HG03432 (cell line): ENCODE measurements at regions not wholly inside any gene's neighbourhood (a gene's known extent, or its start where the extent isn't known, plus 50 kb on each side); places are given as distances from the start of the nearest gene placed in this dataset.
"Not testable (repeated sequence)": the region's sequence is repeated elsewhere in the genome, so short reads cannot be mapped to it uniquely, and the experiment has no call there.

Experiments used
- ATAC-seq: cut with Tn5 transposase; IDR thresholded peaks from one replicate; pipeline ENCODE4 v1.9.1; 2021; ENCODE audit warnings: mild to moderate bottlenecking, moderate library complexity; ENCODE audit not compliant: unreplicated experiment

DNA sequence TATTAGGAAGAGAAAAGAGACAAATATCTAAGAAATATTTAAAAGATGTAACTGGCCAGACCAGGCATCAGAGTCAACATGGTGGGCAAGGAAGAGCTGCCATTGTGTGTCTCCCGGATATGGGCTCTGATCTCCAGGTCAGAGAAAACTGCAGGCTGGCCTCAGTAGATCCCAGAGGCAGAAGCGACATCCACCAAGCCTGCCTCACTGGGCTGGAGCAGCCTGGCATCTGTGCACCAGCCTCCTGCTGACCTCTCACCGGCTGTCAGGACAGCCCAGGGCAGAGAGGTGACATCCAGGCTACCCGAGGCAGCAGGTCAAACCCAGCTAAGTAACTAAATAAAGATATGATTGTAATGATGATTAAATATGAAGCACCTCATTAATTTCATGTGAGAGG is 162.8 kb upstream of the TNRC6C start:
- no peak for ATAC-seq

DNA sequence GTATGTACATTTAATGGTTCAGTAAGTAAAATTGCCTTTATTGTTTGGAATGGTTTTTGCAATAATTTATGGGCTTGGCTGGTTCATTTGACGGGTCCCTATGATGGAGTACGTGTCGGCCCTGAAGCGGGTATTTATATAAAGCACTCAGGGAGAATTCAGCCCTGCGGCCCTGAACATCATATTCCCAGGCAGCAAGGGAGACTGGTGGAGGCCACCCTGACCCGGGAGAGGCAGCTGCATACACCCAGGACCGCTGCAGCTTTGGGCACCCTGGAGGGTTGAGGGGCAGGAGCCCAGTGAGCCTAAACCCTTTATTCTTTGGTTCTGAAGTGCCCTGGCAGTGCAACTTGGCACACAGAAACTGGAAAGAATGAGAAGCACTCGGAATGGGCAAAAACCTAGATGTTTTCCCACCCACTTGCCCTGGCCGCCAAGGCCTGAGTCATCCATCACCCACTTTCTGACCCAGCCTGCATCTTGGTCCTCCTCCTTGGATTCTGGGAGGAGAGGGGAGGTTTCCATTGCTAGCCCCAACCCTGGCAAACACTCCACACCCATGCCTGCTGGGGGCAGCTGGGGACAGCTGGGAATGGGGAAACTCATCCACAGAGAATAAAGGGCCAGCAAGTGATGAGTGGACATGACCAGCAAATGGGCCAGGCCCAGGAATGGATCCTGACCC is 162.2 kb upstream of the TNRC6C start:
- no peak for ATAC-seq

DNA sequence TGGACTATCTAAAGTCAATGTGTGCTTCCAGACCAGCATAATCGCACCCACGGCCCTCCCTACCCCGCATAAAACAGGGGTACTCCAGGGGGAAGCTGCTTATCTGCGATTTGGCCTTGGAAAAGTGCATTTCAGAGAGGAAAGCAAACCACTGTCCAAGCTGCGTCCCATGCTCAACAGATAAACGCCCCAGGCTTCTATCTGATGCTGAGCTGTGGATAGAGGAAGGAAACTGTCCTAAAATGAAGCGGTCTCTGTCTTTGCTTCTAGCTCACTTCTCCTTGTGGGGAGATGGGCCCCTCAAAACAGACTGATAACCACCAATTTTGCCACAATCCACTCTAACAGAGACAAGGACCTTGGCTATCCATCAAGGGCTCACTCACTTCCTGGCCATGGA is 160.5 kb upstream of the TNRC6C start:
- ATAC-seq = no peak

DNA sequence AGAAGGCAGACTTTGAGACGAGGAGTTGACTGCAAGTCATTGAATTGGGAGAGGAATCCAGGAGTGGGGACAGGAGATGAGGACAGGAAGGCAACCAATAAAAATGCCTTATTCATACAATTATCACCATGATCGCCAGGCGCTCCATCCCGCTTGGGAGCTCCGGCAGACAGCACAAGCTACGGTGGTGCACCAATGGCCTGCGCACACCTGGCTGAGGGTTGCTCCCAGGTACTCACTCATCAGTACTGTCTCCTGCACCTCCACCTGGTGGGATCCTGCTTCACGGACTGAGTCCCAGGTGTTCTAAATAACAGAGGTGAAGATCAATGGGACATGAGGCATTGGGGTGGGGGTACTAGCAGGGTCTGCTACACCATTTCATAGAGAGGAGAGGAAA is 160.0 kb upstream of the TNRC6C start:
- ATAC-seq = no peak

DNA sequence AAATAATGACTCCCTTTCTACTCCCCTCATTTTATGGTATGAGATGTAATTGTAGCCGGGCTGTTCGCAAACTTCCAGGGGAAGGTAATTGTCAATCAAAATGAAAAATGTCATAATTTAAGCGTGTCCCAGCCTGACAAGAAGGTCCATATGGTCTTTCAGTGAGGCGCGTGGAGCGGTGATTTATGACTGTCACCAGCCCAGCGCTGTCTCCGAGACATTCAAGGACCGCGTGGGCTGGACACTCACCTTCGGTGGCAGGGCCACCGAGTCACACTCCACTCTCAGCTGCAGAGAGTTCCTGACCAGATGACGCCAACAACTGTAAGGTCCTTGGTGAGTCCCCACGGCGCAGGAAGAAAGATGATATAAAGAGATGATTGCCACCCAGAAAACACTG is 157.7 kb upstream of the TNRC6C start:
- no peak for ATAC-seq

DNA sequence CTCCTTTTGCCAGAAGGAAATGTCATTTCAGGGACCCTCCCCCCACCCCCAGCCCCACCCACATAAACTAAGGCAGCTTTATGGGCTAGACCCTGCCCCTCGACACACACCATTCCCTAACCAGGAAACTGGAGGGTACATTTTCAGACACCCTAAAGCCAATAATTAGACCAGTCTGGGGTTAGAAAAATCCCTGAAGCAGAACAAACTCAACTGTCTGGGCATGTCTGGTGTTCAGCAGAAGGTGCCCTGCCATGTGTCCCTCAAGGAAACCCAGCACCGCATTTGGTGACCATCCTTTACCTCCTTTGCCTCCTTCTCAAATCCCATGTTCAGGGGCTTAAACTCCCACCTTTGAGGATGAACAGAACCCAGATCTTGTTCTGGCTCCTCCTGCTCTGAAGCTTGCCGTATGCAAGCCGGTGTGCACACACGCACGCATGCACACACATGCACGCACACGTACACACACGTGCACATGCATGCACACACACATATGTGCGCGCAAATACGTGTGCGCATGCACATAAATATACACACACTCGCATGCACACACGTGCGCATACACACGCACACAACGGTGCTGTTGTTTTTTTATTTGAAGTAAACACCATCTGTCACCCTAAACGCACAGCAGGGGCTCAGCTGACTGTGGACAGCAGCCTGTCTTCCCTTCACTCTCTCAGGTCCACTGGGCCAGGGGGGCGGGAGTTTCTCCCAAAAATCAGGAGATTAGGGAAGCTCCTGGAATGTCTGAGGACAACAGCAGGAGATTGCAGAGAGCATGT is 156.8 kb upstream of the TNRC6C start:
- ATAC-seq = no peak

DNA sequence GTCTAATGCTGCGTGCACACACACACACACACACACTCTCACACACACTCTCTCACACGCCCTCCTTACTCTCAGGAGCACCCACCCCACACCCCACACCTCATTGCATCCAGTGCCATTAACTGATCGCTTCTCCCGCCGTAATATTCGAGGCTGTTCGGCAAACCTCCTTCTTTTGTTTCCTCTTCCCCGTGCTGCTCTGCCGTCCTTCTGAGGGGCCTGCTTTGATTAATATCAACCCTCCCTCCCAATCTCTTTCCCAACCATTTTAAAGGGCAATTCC is 156.2 kb upstream of the TNRC6C start:
- no peak for ATAC-seq

DNA sequence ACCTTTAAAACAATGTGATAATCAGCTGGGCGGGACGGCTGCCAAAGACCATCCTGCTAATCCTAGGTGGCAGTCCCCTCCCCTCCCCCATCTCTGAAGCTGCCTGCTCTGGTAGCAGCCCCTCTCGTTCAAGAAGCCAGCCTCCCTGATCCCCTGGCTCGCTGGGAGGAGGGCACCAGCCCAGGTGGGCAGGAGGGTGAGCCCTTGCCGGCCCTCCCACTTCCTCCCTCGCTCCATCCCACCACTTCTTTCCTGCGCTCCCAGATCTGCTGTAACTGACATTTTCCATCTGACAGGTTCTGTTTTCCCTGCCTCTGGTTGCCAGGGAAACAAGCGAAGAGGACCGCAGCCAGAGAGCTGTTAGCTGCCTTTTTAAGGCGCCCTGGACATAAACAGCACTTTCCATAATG is 155.7 kb upstream of the TNRC6C start:
- ATAC-seq = no peak

DNA sequence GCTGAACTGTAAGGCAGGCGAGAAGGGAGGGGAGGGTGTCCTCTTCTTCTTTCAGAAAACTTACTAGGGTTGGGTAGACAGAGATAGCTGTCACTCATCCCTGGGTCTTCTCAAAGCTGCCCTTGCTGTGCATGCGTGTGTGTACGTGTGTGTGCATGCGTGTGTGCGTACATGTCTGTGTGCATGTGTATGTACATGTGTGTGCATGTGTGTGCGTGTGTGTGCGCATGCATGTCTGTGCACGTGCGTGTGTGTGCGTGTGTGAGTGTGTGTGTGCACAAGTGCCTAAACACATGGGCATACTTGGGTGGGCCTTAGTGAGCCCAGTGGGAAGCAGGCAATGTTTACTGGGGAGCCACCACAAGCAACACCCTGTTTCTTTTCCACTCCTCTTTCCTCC is 154.8 kb upstream of the TNRC6C start:
- no peak for ATAC-seq

DNA sequence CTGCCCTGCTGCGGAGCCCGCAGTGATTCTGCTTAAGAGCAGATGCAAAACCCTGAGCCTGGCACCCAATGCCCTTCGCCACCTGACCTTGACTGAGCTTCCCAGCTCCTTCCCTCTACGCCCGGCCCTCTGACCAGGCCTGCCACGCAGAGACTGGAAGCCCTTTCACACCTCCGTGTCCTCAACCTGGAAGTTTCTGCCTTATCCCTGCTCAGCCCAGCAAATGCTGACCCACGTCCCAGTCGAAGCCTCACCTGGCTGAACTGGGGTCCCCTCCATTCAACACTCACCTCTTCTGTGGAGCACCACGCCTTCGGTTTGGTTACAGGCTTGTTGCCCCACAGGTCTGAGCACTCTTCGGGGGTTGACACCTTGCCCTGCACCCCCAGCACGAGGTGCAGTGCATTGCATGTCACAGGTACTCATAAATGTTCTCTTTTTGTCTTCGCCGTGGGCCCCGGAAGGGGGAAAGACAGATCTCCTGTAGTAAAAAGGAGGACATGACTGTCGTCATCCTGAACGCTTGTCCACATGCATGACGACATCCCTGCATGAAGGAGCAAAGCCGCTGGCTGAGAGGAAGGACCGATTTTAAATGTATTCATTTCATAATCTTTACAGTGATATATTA is 153.6 kb upstream of the TNRC6C start:
- no peak for ATAC-seq

DNA sequence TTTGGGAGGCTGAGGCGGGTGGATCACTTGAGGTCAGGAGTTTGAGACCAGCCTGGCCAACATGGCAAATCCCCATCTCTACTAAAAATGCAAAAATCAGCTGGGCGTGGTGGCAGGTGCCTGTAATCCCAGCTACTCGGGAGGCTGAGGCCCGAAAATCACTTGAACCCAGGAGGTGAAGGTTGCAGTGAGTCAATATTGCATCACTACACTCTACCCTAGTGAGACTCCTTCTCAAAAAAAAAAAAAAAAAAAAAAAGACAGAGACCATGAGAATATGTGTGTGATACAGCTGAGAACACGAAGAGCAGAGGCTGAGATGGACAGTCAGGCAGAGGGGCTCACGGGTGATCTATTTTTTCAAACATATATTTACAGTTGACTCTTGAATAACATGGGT is 152.5 kb upstream of the TNRC6C start:
- not testable (repeated sequence) for ATAC-seq

DNA sequence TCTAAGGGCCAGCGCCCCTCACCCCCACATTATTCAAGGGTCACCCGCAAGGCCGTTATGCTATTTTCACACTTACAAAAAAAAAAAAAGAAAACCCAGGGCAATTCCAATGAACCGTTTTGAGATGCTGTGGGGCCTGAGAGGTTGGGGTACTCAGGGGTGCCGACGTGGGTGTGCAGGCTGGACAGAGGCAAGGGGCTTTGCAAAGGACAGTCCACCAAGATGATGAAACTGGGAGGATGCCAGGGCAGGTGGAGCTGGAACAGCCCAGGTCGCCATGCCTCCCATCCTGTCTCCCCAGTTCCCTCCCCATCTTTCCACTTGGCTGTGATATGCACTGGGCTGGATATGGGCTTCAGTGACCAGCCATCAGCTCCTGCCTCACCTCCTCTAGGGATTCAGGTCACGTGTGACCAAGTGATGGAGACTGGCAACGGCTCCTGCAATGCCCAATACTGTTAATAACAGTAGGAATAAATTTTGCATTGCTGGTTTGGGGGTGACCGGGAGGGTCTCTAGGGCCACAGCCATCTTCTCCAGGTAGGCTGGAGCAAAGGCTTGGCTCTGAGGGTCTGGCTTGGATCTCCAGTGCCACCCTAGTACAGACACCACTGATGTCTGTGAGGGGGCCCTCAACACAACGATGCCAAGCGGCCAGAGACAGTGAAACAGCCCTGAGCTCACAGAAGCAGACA is 151.3 kb upstream of the TNRC6C start:
- no peak for ATAC-seq

DNA sequence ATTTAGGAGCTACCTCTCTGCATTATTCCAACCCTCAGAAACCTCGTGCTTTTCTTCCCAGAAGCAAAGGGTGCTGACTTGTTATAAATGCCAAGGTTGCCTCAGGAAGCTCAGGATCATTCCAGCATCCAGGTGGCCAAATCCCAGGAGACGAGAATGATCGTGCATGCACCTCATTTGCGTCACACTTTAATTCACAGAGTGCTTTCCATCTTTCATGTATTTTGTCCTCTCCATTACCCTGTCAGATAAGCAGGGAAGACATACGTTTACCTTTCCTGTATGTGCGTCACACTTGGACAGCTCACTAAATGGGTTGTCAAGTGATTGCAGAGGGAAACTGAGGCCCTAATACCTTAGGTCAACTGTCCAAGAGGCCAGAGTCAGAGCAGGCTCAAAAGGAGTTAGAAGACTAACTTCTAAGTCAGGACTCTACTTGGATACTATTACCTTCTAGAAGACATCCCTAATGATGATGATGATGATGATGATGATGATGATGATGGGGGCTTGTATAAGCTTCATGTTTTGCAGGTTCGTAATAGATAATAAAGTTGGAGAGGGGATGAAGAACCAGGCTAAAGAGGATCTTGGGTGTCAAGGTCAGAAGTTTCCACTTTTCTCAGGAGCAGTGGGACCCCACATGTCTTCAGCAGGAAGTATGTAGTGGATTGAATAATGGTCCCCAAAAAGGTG is 150.6 kb upstream of the TNRC6C start:
- no peak for ATAC-seq

DNA sequence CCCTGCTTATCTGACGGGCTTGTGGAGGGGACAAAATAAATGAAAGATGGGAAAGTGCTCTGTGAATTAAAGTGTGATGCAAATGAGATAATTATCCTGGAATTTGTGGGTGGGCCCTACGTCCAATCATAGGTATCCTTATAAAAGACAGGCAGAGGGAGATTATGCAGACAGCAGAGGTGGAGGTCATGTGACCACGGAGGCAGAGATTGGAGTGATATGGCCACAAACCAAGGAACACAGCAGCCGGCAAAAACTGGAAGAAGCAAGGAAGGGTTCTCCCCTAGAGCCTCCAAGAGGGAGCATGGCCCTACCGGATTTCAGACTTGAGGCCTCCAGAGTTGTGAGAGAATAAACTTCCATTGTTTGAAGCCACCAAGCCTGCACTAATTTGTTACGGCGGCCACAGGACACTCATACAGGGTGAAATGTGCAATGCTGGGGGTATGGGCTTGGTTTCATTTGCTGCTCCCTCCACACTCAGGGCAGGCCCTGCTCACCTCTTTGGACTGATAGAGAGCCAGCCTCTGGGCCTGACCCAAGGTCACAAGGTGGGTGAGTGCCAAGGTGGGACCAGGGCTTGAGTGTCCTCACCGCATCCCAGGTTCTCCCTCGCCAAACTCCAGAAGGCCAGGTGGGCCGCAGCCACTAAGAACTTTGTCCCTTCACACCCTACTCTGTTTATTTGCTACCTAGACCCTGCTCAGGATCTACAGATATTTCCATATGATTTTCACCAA is 149.6 kb upstream of the TNRC6C start:
- no peak for ATAC-seq

DNA sequence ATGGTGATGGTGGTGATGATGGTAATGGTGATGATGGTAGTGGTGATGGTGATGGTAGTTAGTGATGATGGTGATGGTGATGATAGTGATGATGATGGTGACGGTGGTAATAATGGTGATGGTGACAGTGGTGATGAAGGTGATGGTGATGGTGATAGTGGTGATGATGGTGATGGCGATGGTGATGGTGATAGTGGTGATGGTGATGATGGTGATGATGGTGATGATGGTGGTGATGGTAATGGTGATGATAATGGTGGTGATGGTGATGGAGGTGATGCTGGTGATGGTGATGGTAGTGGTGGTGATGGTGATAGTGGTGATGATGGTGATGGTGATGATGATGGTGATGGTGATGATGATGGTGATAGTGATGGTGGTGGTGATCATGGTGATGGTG is 148.7 kb upstream of the TNRC6C start:
- no peak for ATAC-seq

DNA sequence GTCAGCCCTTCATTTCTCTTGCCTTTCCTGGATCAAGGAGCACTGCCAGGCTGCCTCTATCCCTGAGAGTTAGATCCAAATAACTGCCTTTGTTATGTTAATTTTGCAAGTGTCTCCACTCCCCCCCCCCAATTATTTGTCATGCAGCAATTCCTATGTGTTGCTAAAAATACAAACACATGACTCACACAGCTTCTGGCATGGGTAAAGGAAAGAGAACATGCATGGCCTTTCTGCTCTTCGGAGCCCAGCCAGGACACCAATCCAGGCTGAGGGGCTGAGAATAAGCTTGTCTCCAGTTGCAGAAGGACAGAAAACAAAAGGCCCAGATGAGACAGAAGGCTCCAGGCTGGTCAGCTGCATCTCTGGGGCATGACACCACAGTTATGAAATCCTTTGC is 148.0 kb upstream of the TNRC6C start:
- no peak for ATAC-seq

DNA sequence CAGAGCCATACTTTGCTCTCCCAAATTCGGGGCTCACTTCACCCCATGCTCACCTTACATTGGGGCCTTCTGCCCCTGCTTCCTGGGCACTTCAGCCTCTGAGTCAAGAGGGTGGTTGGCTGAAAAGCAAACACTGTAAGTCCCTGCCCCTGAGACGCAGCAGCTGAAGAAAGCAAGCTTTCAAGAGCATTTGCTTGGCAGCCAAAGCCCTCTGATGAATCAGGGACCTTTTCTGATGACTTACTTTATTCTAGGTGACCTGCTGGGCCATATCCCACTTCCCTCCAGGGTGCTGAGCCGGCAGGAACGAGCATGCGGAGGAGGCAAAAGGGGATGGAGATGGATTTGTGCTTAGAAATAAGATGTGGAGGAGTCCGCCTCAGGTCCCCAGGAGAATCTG is 147.0 kb upstream of the TNRC6C start:
- no peak for ATAC-seq

DNA sequence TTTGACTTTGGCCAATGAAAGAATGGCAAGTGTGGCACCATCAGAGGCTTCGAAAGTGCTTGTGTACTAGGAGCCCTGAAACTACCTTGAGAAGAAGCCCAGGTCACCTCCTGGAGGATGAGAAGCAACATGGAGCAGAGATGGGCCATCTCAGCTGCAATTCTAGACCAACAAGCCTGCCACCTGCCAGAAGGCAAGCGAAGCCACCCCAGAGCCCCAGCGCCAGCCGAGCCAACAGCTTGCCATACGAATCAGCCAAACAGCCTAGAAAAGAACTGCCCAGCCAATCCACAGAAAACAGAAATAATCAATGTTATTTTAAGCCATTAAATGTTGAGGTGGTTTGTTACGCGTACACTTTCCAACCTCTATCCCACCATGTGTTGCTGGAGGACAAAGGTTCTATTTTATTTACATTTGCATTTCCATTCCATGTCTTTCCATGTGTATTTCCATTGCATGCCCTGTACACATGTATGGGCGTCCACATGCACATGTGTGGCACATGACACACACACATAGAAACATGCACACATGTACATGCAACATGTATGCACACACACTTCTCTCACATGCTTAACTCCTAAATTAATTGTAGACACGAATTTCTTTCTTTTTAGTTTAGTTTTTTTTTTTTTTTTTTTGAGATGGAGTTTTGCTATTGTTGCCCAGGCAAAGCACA is 144.3 kb upstream of the TNRC6C start:
- ATAC-seq = no peak

DNA sequence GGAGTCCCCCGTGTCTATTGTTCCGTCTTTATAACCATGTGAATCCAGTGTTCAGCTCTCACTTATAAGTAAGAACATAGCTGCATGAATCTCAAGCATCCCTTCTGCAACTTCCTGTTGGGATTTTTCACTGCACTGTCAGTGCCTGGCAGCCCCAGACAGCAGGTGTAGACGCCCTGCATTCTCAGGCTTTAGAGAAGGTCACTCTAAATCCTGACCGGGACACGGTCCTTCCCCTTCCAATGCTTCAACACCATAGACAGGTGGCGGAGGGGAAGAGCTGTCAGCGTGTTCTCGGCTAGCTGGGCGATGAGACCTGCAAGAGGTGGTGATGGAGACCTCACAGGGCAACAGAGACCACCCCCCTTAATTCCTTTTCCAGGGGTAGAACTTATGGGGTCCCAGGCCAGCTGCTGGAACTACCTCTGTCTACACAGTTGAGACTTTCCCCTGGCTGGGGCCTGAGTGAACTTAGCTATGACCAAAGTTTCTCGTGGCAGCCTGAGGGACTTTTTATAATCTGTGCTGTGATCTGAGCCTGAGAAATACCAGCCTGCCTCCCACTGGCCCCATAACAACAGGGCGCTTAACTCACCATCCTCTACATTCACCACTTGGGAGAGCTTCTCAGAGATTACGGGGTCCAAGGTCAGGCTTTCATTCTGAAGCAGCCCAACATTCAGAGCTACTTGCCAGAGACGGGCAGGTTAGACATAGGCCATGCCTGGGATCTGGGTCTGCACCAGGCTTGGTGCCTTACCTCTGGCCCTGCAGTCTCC is 143.2 kb upstream of the TNRC6C start:
- no peak for ATAC-seq
